GM12878 (cell line): ENCODE measurements at regions not wholly inside any gene's neighbourhood (a gene's known extent, or its start where the extent isn't known, plus 50 kb on each side); places are given as distances from the start of the nearest gene placed in this dataset.

Experiments used
- BACH1 ChIP-seq: fragments of 450-650 bp; IDR thresholded peaks from 2 replicates; pipeline ENCODE4 v1.6.1; 2017; ENCODE audit warnings: mild to moderate bottlenecking, borderline replicate concordance
- EP300 ChIP-seq, 2 experiments: fragments of 150-350 bp in 1 of 2; IDR thresholded peaks; 2 replicates each; pipeline ENCODE4 v1.6.1; 2011 to 2012; ENCODE audit warnings: low read depth in 2 of 2, low read length in 2 of 2, borderline replicate concordance in 1 of 2, improper control_type of control experiment in 1 of 2, inconsistent platforms in 1 of 2; ENCODE audit not compliant: control insufficient read depth in 1 of 2
- GABPA ChIP-seq: IDR thresholded peaks from 2 replicates; pipeline ENCODE4 v1.6.1; 2014; ENCODE audit warnings: antibody characterized with exemption, low read depth, mild to moderate bottlenecking, inconsistent platforms

GRCh38 chr21:35329940-35330660 is 281.0 kb upstream of the RUNX1 start:
- TF ChIP-seq GABPA (no peak), BACH1 (no peak), EP300 (IDR thresholded peaks at IDR 0.05; ENCODE audit: borderline replicate concordance in 1 of 2, control insufficient read depth in 1 of 2, low read depth in 2 of 2, low read length in 2 of 2) (no peak)
